Osteoblast (primary cell): ENCODE measurements at regions not wholly inside any gene's neighbourhood (a gene's known extent, or its start where the extent isn't known, plus 50 kb on each side); places are given as distances from the start of the nearest gene placed in this dataset.
A peak's percentile ranks its signal among the peaks of the same experiment; 100 is the strongest.

Experiments
- DNase-seq: peaks from one replicate; pipeline ENCODE4 v3.0.0; 2011; ENCODE audit warnings: low spot score, mixed read lengths; ENCODE audit not compliant: insufficient read length; ENCODE audit errors: missing footprints
- H2AFZ ChIP-seq: 2 replicates; pipeline ENCODE4 v1.6.0; 2011; ENCODE audit warnings: mild to moderate bottlenecking, low read length
- H3K27ac ChIP-seq: 2 replicates; pipeline ENCODE4 v1.5.1; 2011; ENCODE audit warnings: mild to moderate bottlenecking, low read depth, low read length, moderate library complexity
- H3K27me3 ChIP-seq: 2 replicates; pipeline ENCODE4 v1.6.0; 2012; ENCODE audit warnings: mild to moderate bottlenecking, control low read depth, inconsistent platforms, low read length, moderate library complexity; ENCODE audit not compliant: insufficient read depth
- H3K36me3 ChIP-seq: 2 replicates; pipeline ENCODE4 v1.5.1; 2011; ENCODE audit warnings: mild to moderate bottlenecking, low read length, control low read depth, moderate library complexity; ENCODE audit not compliant: insufficient read depth
- H3K4me1 ChIP-seq: 2 replicates; pipeline ENCODE4 v1.5.1; 2011; ENCODE audit warnings: mild to moderate bottlenecking, low read length, control low read depth, moderate library complexity; ENCODE audit not compliant: insufficient read depth
- H3K4me2 ChIP-seq: 2 replicates; pipeline ENCODE4 v1.6.0; 2011; ENCODE audit warnings: mild to moderate bottlenecking, low read length; ENCODE audit not compliant: insufficient read depth
- H3K4me3 ChIP-seq: fragments of 200-600 bp; sonication (generic); 3 replicates; pipeline ENCODE4 v1.5.1; 2012; ENCODE audit warnings: mild to moderate bottlenecking, low read length, inconsistent platforms; ENCODE audit not compliant: insufficient read depth
- H3K79me2 ChIP-seq: 2 replicates; pipeline ENCODE4 v1.6.0; 2012; ENCODE audit warnings: mild to moderate bottlenecking, low read length, control low read depth, inconsistent platforms; ENCODE audit not compliant: insufficient read depth
- H3K9me3 ChIP-seq: 2 replicates; pipeline ENCODE4 v1.5.1; 2011; ENCODE audit warnings: low read depth, low read length, control low read depth
- H4K20me1 ChIP-seq: 2 replicates; pipeline ENCODE4 v1.6.0; 2012; ENCODE audit warnings: mild to moderate bottlenecking, low read length, control low read depth; ENCODE audit not compliant: insufficient read depth
- CTCF ChIP-seq: IDR thresholded peaks from 2 replicates; pipeline ENCODE4 v1.5.1; 2011; ENCODE audit warnings: mild to moderate bottlenecking, low read depth, low read length, moderate library complexity; ENCODE audit errors: extremely low read depth

DNA sequence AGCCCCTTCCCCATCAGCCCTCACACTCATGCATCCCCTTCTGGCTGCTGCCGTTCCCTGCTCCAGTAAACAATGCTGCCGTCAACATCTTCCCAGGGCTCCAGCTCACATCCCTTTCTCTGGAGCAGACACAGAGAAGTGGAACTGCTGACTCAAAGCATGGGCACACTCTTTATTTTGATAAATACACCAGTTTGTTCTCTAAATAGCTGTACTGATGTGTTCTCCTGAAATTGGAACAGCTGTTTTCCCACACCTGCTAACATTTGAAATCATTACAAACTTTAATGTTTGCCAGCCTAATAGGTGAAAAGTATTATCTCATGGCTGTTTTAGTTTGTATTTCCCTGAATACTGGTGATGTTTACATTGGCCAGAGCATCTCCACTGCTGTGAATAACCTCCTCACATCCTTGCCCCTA lies 102.1 kb upstream of the NXT1 start:
- H3K4me3 ChIP-seq = no peak overlapping the region
- no peaks in the 10 kb centered on the region for H3K9me3 ChIP-seq
- H3K4me1 ChIP-seq = peaks cover 4% of the 10 kb centered on the region
- peaks cover 4% of the 10 kb centered on the region for H3K27me3 ChIP-seq
- no peak for DNase-seq
- H3K36me3 ChIP-seq = no peaks in the 10 kb centered on the region
- H3K27ac ChIP-seq = no peak overlapping the region
- H4K20me1 ChIP-seq = no peaks in the 10 kb centered on the region
- H3K79me2 ChIP-seq = no peaks in the 10 kb centered on the region
- no peak overlapping the region for H2AFZ ChIP-seq
- no peak for TF ChIP-seq CTCF
- H3K4me2 ChIP-seq = no peak overlapping the region

DNA sequence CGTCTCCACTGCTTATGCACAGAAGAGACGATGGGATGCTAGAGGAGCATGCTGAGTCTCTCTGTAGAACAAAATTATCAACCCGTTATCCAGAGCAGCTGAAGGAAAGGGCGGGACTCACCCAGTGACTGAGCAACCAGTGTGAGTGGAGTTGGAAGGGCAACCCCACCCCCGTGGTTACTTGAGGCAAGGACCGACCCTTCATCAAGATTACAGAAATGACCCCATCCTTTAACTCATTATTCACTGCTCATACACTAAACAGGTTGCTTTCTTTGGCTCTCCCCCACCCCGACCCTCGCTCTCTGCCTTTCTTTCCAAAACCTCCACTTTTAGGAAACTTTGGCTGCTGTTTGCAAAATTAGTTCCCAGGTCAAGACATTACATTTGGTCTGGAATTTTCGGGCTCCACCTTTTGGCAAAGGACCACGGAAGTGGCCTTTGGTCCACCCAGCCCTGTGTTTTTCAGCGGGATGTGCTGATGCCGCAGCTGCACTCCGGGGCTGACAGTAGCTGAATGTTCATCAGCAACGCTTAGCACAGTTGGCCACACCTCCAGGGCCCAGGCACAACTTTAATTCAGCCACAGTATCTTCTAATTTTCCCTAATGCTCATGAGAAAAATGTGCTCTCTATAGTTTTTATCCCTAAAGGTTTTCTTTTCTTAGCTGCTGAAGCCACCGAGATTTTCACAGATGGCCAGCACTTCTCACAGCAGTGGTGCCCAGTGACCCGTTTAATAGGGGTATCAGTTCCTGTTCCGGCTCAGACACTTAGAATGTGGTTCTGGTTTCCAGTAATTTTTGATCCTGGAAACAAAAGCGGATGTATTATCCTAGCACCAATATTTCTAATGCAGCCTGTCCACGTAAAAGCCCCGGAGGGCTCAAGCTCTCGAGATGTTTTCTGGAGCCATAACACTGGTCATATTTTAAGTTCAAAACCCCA lies 103.6 kb upstream of the NXT1 start:
- no peaks in the 10 kb centered on the region for H3K79me2 ChIP-seq
- H3K27ac ChIP-seq = no peak overlapping the region
- TF ChIP-seq CTCF = no peak
- DNase-seq = no peak
- H4K20me1 ChIP-seq = no peaks in the 10 kb centered on the region
- H3K36me3 ChIP-seq = no peaks in the 10 kb centered on the region
- H3K4me2 ChIP-seq = no peak overlapping the region
- peaks cover 4% of the 10 kb centered on the region for H3K27me3 ChIP-seq
- no peak overlapping the region for H3K4me3 ChIP-seq
- no peaks in the 10 kb centered on the region for H3K9me3 ChIP-seq
- H3K4me1 ChIP-seq = peaks cover 4% of the 10 kb centered on the region
- no peak overlapping the region for H2AFZ ChIP-seq

- no peaks in the 10 kb centered on the region for H3K79me2 ChIP-seq
- H3K27me3 ChIP-seq = peaks cover 10% of the 10 kb centered on the region
- TF ChIP-seq CTCF = peak; percentile 52
- peaks cover 4% of the 10 kb centered on the region for H3K4me1 ChIP-seq
- H3K4me3 ChIP-seq = no peak overlapping the region
- H3K27ac ChIP-seq = no peak overlapping the region
- H3K4me2 ChIP-seq = no peak overlapping the region
- DNase-seq = no peak
- no peak overlapping the region for H2AFZ ChIP-seq
- H3K36me3 ChIP-seq = no peaks in the 10 kb centered on the region
- no peaks in the 10 kb centered on the region for H3K9me3 ChIP-seq
- no peaks in the 10 kb centered on the region for H4K20me1 ChIP-seq
Measured at GRCh38 chr20:23245553-23246181, 104.9 kb upstream of the NXT1 start.

- Histone ChIP-seq H3K27ac (no peak overlapping the region), H3K4me3 (no peak overlapping the region), H3K36me3 (no peaks in the 10 kb centered on the region), H3K27me3 (peaks cover 10% of the 10 kb centered on the region), H3K4me1 (peaks cover 4% of the 10 kb centered on the region), H3K9me3 (no peaks in the 10 kb centered on the region), H3K79me2 (no peaks in the 10 kb centered on the region), H4K20me1 (no peaks in the 10 kb centered on the region), H3K4me2 (no peak overlapping the region), H2AFZ (no peak overlapping the region)
- TF ChIP-seq CTCF = no peak
- DNase-seq = no peak
Measured at GRCh38 chr20:23244916-23245552, 105.6 kb upstream of the NXT1 start.
